AG04450 (cell line): ENCODE measurements at regions not wholly inside any gene's neighbourhood (a gene's known extent, or its start where the extent isn't known, plus 50 kb on each side); places are given as distances from the start of the nearest gene placed in this dataset.

Experiments used
- CTCF ChIA-PET: fragments of 300-600, 350-600 bp; formaldehyde crosslinking; extraction: SDS; loops from one replicate; lab custom pipeline; 2022; ENCODE audit warnings: antibody characterized with exemption, inconsistent platforms; lab: Charles Lee
- POLR2A ChIA-PET: fragments of 350-600 bp; formaldehyde crosslinking; extraction: SDS; loops from one replicate; lab custom pipeline; 2021; ENCODE audit warnings: antibody characterized with exemption, inconsistent platforms; lab: Yijun Ruan, JAX
- DNase-seq: peaks from one replicate; pipeline ENCODE4 v3.0.0-alpha.2; 2011; ENCODE audit warnings: low read depth, low spot score
- H3K27ac ChIP-seq: one replicate; pipeline ENCODE4 v1.5.1; 2012; ENCODE audit warnings: low read depth, low read length, control low read depth
- H3K27me3 ChIP-seq: one replicate; pipeline ENCODE4 v1.6.0; 2012; ENCODE audit warnings: low read length; ENCODE audit not compliant: control insufficient read depth, insufficient read depth
- H3K4me3 ChIP-seq: 2 replicates; pipeline ENCODE4 v1.5.1; 2011; ENCODE audit warnings: mild to moderate bottlenecking, low read depth, low read length, control low read depth
- H3K9me3 ChIP-seq: 2 replicates; pipeline ENCODE4 v1.5.1; 2012; ENCODE audit warnings: low read length; ENCODE audit not compliant: control insufficient read depth, insufficient read depth
- CTCF ChIP-seq: IDR thresholded peaks from 2 replicates; pipeline ENCODE4 v1.5.1; 2011; ENCODE audit warnings: low read depth, low read length, control low read depth, inconsistent platforms

- POLR2A ChIA-PET, result interaction anchor here (0.6 kb wide), 1 partner anchor 16 kb away, joined by 3 read pairs; no protein-coding TSS in a partner anchor
- H3K9me3 ChIP-seq, result no peaks in the 10 kb centered on the region
- no peak for TF ChIP-seq CTCF
- DNase-seq, result no peak
- CTCF ChIA-PET, result no interaction called here
- no peak overlapping the region for H3K4me3 ChIP-seq
- no peak overlapping the region for H3K27ac ChIP-seq
- no peaks in the 10 kb centered on the region for H3K27me3 ChIP-seq
These were observed 219.8 kb downstream of the TMEM200A start for GRCh38 chr6:130585587-130585986.

- Histone ChIP-seq H3K9me3 (no peaks in the 10 kb centered on the region), H3K27ac (no peak overlapping the region), H3K27me3 (no peaks in the 10 kb centered on the region), H3K4me3 (no peak overlapping the region)
- CTCF ChIA-PET, result no interaction called here
- peak; percentile 55 for DNase-seq
- POLR2A ChIA-PET, result interaction anchor here (1.1 kb wide), 2 partner anchors 14 to 61 kb away, joined by 3 to 5 read pairs; no protein-coding TSS in a partner anchor
- TF ChIP-seq CTCF, result no peak
These were observed 222.1 kb downstream of the TMEM200A start for GRCh38 chr6:130587778-130588520.

GRCh38 chr6:130593200-130593599, 227.4 kb downstream of the TMEM200A start:
- ChIA-PET POLR2A (no interaction called here), CTCF (no interaction called here)
- no peak overlapping the region for H3K27ac ChIP-seq
- H3K9me3 ChIP-seq, result no peaks in the 10 kb centered on the region
- TF ChIP-seq CTCF, result no peak
- no peak for DNase-seq
- no peak overlapping the region for H3K4me3 ChIP-seq
- no peaks in the 10 kb centered on the region for H3K27me3 ChIP-seq

- no peaks in the 10 kb centered on the region for H3K9me3 ChIP-seq
- no peaks in the 10 kb centered on the region for H3K27me3 ChIP-seq
- no peak overlapping the region for H3K27ac ChIP-seq
- no peak overlapping the region for H3K4me3 ChIP-seq
- DNase-seq, result no peak
- ChIA-PET CTCF (no interaction called here), POLR2A (no interaction called here)
- no peak for TF ChIP-seq CTCF
These were observed 228.1 kb downstream of the TMEM200A start for GRCh38 chr6:130593948-130594347.
